NCI-H748 (cell line): ENCODE measurements at regions not wholly inside any gene's neighbourhood (a gene's known extent, or its start where the extent isn't known, plus 50 kb on each side); places are given as distances from the start of the nearest gene placed in this dataset.

Source experiments
- DNase-seq: peaks from one replicate; lab custom pipeline; 2025; ENCODE audit not compliant: unreplicated experiment; lab: John Stamatoyannopoulos, UW

GRCh38 chr22:47296405-47297260 is 534.2 kb downstream of the TBC1D22A start:
- DNase-seq: peak; percentile 28

GRCh38 chr22:47295982-47296381 is 533.5 kb downstream of the TBC1D22A start:
- DNase-seq: no peak

- DNase-seq: no peak
These were observed 532.9 kb downstream of the TBC1D22A start for GRCh38 chr22:47295226-47295901.

- no peak for DNase-seq
These were observed 532.1 kb downstream of the TBC1D22A start for GRCh38 chr22:47294576-47294975.

GRCh38 chr22:47294222-47294532 is 531.7 kb downstream of the TBC1D22A start:
- no peak for DNase-seq

GRCh38 chr22:47293368-47294221 is 531.1 kb downstream of the TBC1D22A start:
- no peak for DNase-seq

- DNase-seq: no peak
These were observed 530.3 kb downstream of the TBC1D22A start for GRCh38 chr22:47292546-47293320.

GRCh38 chr22:47291565-47292495 is 529.4 kb downstream of the TBC1D22A start:
- DNase-seq: no peak

- no peak for DNase-seq
These were observed 528.4 kb downstream of the TBC1D22A start for GRCh38 chr22:47290706-47291430.

- DNase-seq: no peak
These were observed 527.0 kb downstream of the TBC1D22A start for GRCh38 chr22:47289336-47289985.

- DNase-seq: peak; percentile 45
These were observed 526.2 kb downstream of the TBC1D22A start for GRCh38 chr22:47288680-47289079.

GRCh38 chr22:47287516-47287915 is 525.1 kb downstream of the TBC1D22A start:
- DNase-seq: no peak

GRCh38 chr22:47286590-47286989 is 524.1 kb downstream of the TBC1D22A start:
- no peak for DNase-seq

- no peak for DNase-seq
These were observed 523.5 kb downstream of the TBC1D22A start for GRCh38 chr22:47285981-47286380.

GRCh38 chr22:47284822-47285221 is 522.4 kb downstream of the TBC1D22A start:
- no peak for DNase-seq

GRCh38 chr22:47284360-47284759 is 521.9 kb downstream of the TBC1D22A start:
- no peak for DNase-seq

- DNase-seq: no peak
These were observed 521.3 kb downstream of the TBC1D22A start for GRCh38 chr22:47283616-47284270.

- no peak for DNase-seq
These were observed 520.4 kb downstream of the TBC1D22A start for GRCh38 chr22:47282851-47283250.
